Peyer's patch (tissue), 4 donors: ENCODE measurements at regions not wholly inside any gene's neighbourhood (a gene's known extent, or its start where the extent isn't known, plus 50 kb on each side); places are given as distances from the start of the nearest gene placed in this dataset.

Experiments
- POLR2A ChIP-seq, 2 donors: fragments of 450-650 bp; IDR thresholded peaks; one replicate each; pipeline ENCODE4 v1.5.1; 2017; ENCODE audit warnings: antibody characterized with exemption in 2 of 2, mild to moderate bottlenecking in 2 of 2, moderate library complexity in 2 of 2
- TF ChIP-seq, protein P1 (sequence below), 6 experiments: fragments of 450-650 bp in 4 of 6; fragments of 200-600 bp in 2 of 6; sonication (generic) in 1 of 6; IDR thresholded peaks; one replicate each; pipeline ENCODE4 v1.5.1; 2017 to 2019; ENCODE audit warnings: antibody characterized with exemption in 6 of 6, mild to moderate bottlenecking in 3 of 6, moderate library complexity in 1 of 6

- TF ChIP-seq POLR2A (IDR thresholded peaks at IDR 0.05): no peak
- TF ChIP-seq, protein P1, sequence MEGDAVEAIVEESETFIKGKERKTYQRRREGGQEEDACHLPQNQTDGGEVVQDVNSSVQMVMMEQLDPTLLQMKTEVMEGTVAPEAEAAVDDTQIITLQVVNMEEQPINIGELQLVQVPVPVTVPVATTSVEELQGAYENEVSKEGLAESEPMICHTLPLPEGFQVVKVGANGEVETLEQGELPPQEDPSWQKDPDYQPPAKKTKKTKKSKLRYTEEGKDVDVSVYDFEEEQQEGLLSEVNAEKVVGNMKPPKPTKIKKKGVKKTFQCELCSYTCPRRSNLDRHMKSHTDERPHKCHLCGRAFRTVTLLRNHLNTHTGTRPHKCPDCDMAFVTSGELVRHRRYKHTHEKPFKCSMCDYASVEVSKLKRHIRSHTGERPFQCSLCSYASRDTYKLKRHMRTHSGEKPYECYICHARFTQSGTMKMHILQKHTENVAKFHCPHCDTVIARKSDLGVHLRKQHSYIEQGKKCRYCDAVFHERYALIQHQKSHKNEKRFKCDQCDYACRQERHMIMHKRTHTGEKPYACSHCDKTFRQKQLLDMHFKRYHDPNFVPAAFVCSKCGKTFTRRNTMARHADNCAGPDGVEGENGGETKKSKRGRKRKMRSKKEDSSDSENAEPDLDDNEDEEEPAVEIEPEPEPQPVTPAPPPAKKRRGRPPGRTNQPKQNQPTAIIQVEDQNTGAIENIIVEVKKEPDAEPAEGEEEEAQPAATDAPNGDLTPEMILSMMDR (IDR thresholded peaks at IDR 0.05): no peak
Observed at GRCh38 chr4:35539404-35540055, 704.8 kb downstream of the ARAP2 start.
